ENCODE measurements at regions not wholly inside any gene's neighbourhood (a gene's known extent, or its start where the extent isn't known, plus 50 kb on each side); places are given as distances from the start of the nearest gene placed in this dataset.
A peak's percentile ranks its signal among the peaks of the same experiment; 100 is the strongest.

GRCh38 chr12:4011597-4011996, 138.4 kb upstream of the PARP11 start (continued):
- TF ChIP-seq CERS6 (CRISPR knock-in tag; IDR thresholded peaks at IDR 0.05) (no peak), BRCA1 (CRISPR knock-in tag; IDR thresholded peaks at IDR 0.05) (no peak), ZSCAN22 (CRISPR knock-in tag; IDR thresholded peaks at IDR 0.05) (peak; percentile 87), MTF1 (CRISPR knock-in tag; IDR thresholded peaks at IDR 0.05) (no peak), FOXA1 (IDR thresholded peaks at IDR 0.05) (no peak), FOXA1 (CRISPR knock-in tag; IDR thresholded peaks at IDR 0.05) (peak; percentile 94), ZNF619 (CRISPR knock-in tag; IDR thresholded peaks at IDR 0.05) (no peak), KIAA2018 (CRISPR knock-in tag; IDR thresholded peaks at IDR 0.05; ENCODE audit: borderline replicate concordance) (no peak), GLI4 (CRISPR knock-in tag; IDR thresholded peaks at IDR 0.05; ENCODE audit: borderline replicate concordance) (no peak), MNT (IDR thresholded peaks at IDR 0.05) (no peak), ZFP91 (CRISPR knock-in tag; IDR thresholded peaks at IDR 0.05; ENCODE audit: borderline replicate concordance) (peak; percentile 50; the same call in 1 of the 2 replicates), ZNF441 (CRISPR knock-in tag; IDR thresholded peaks at IDR 0.05; ENCODE audit: borderline replicate concordance) (0 out of 2 replicates have a peak, but pooled peaks have one; percentile 41), GZF1 (CRISPR knock-in tag; IDR thresholded peaks at IDR 0.05) (no peak), SMC3 (IDR thresholded peaks at IDR 0.05; ENCODE audit: low read length) (peak; percentile 27; the same call in 1 of the 2 replicates), ZNF121 (CRISPR knock-in tag; IDR thresholded peaks at IDR 0.05) (no peak)
